ENCODE measurements at regions not wholly inside any gene's neighbourhood (a gene's known extent, or its start where the extent isn't known, plus 50 kb on each side); places are given as distances from the start of the nearest gene placed in this dataset.

GRCh38 chr5:10838038-10838437, 77.0 kb upstream of the DAP start:
- no peaks in the 10 kb centered on the region; the same call in none of the 2 replicates for H3K27me3 Mint-ChIP-seq (ENCODE audit: low read depth)
- no peak overlapping the region for H3K27ac Mint-ChIP-seq
- H3K18ac ChIP-seq (ENCODE audit: insufficient read length, low read depth, low read length) = no peak overlapping the region
- no peak overlapping the region for H4K8ac ChIP-seq (replicated peaks; ENCODE audit: insufficient read length, low read depth, low read length)
- no peak overlapping the region for H2BK120ac ChIP-seq (ENCODE audit: low read depth, low read length, poor library complexity, severe bottlenecking)
- no peaks in the 10 kb centered on the region for H3K9me3 ChIP-seq (ENCODE audit: control insufficient read depth, low read depth, low read length)
- H4K5ac ChIP-seq (ENCODE audit: insufficient read length, low read depth, low read length) = no peak overlapping the region
- H3T11ph ChIP-seq (ENCODE audit: low read length) = no peak overlapping the region
- H4K20me1 ChIP-seq (ENCODE audit: control insufficient read depth, insufficient read depth, insufficient read length) = no peaks in the 10 kb centered on the region
- WGBS (ENCODE audit: extremely low coverage, insufficient read length, low lambda C conversion rate) = no CpG with 5 or more reads among the region's 5 CpGs
- no peak overlapping the region for H3K4ac ChIP-seq (ENCODE audit: low read depth, low read length)
- no peak overlapping the region for H3K4me3 Mint-ChIP-seq
- no peaks in the 10 kb centered on the region for H3K79me1 ChIP-seq (ENCODE audit: insufficient read depth, low read depth, low read length, poor library complexity, severe bottlenecking)
- H2BK5ac ChIP-seq (ENCODE audit: insufficient read length, low read length) = no peak overlapping the region
- H3K23me2 ChIP-seq (ENCODE audit: insufficient read length, low read depth, low read length, poor library complexity, severe bottlenecking) = no peaks in the 10 kb centered on the region
- TF ChIP-seq, protein P1, sequence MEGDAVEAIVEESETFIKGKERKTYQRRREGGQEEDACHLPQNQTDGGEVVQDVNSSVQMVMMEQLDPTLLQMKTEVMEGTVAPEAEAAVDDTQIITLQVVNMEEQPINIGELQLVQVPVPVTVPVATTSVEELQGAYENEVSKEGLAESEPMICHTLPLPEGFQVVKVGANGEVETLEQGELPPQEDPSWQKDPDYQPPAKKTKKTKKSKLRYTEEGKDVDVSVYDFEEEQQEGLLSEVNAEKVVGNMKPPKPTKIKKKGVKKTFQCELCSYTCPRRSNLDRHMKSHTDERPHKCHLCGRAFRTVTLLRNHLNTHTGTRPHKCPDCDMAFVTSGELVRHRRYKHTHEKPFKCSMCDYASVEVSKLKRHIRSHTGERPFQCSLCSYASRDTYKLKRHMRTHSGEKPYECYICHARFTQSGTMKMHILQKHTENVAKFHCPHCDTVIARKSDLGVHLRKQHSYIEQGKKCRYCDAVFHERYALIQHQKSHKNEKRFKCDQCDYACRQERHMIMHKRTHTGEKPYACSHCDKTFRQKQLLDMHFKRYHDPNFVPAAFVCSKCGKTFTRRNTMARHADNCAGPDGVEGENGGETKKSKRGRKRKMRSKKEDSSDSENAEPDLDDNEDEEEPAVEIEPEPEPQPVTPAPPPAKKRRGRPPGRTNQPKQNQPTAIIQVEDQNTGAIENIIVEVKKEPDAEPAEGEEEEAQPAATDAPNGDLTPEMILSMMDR (conservative IDR thresholded peaks at IDR 0.05) = no peak
- H3K14ac ChIP-seq (ENCODE audit: insufficient read depth, low read length) = no peak overlapping the region
- H3K4me2 ChIP-seq (ENCODE audit: insufficient read depth, insufficient read length, low read length) = no peak overlapping the region
- H3K9ac ChIP-seq (ENCODE audit: extremely low read depth, insufficient read length, low read length) = no peak overlapping the region
- no peak overlapping the region for H3K56ac ChIP-seq (ENCODE audit: insufficient read length, low read depth, low read length)
- H3K36me3 Mint-ChIP-seq (ENCODE audit: insufficient read depth in 1 of 3, low read depth in 3 of 3) = peaks cover 0 to 4% (median 0%) of the 10 kb centered on the region in 3 experiments; a peak in 1 of 7 replicates
- no peaks in the 10 kb centered on the region for H3K4me1 ChIP-seq (ENCODE audit: insufficient read depth, low read length)
- H3K27me3 ChIP-seq (ENCODE audit: insufficient read depth, low read length) = no peaks in the 10 kb centered on the region
- H2AK5ac ChIP-seq (ENCODE audit: insufficient read length, low read length) = no peak overlapping the region
- H2BK12ac ChIP-seq (ENCODE audit: insufficient read length, low read depth, low read length) = no peak overlapping the region
- H3K27ac ChIP-seq (ENCODE audit: insufficient read length, low read depth, low read length) = no peak overlapping the region
- no peak overlapping the region for H4K91ac ChIP-seq (ENCODE audit: insufficient read length, low read depth, low read length)
- peaks cover under 1% of the 10 kb centered on the region in 2 experiments; a peak in 2 of 5 replicates for H3K9me3 Mint-ChIP-seq
- no peak overlapping the region for H2AFZ ChIP-seq (ENCODE audit: low read length)
- no peaks in the 10 kb centered on the region for H3K79me2 ChIP-seq (ENCODE audit: insufficient read depth, low read length)
- no peak overlapping the region for H2BK15ac ChIP-seq (ENCODE audit: low read depth, low read length)
- H3K23ac ChIP-seq (ENCODE audit: insufficient read length, low read depth, low read length) = no peak overlapping the region
- no peaks in the 10 kb centered on the region for H3K4me1 Mint-ChIP-seq
- no peak for DNase-seq
- H2BK20ac ChIP-seq (ENCODE audit: low read depth, low read length, poor library complexity, severe bottlenecking) = no peak overlapping the region
